Panc1 (cell line): ENCODE measurements at regions not wholly inside any gene's neighbourhood (a gene's known extent, or its start where the extent isn't known, plus 50 kb on each side); places are given as distances from the start of the nearest gene placed in this dataset.

Source experiments
- ATAC-seq: fragments of 200-7000 bp; cut with Tn5 transposase; 2 replicates; pipeline ENCODE4 v1.9.1; 2020; ENCODE audit warnings: mild to moderate bottlenecking, moderate library complexity
- BruUV-seq: library from RNA; stranded (reverse); fragments of 400-500 nt; replicated peaks from 2 replicates; lab custom pipeline; 2021; lab: Mats Ljungman, UMichigan
- CTCF ChIA-PET: fragments of 300-600 bp; sonication (Branson Sonifier 250); formaldehyde crosslinking; loops from one replicate; lab custom pipeline; 2022; ENCODE audit warnings: antibody characterized with exemption; lab: Charles Lee
- POLR2A ChIA-PET: fragments of 300-600 bp; sonication (Branson Sonifier 250); formaldehyde crosslinking; loops from one replicate; lab custom pipeline; 2022; ENCODE audit warnings: antibody characterized with exemption; lab: Charles Lee
- DNase-seq: peaks from one replicate; pipeline ENCODE4 v3.0.0-alpha.2; 2010; ENCODE audit warnings: low read depth, low spot score
- H3K27ac ChIP-seq: 2 replicates; pipeline ENCODE4 v1.5.1; 2011; ENCODE audit warnings: mild to moderate bottlenecking, low read length, inconsistent platforms
- H3K27me3 ChIP-seq: fragments of 200-500 bp; sonication (Bioruptor generic); 2 replicates; pipeline ENCODE4 v1.6.0; 2014; ENCODE audit warnings: low read length, inconsistent platforms; ENCODE audit not compliant: control insufficient read depth, insufficient read depth
- H3K36me3 ChIP-seq: fragments of 200-500 bp; sonication (Bioruptor generic); 2 replicates; pipeline ENCODE4 v1.5.1; 2014; ENCODE audit warnings: inconsistent platforms, mild to moderate bottlenecking, low read length, moderate library complexity; ENCODE audit not compliant: control insufficient read depth, insufficient read depth
- H3K4me1 ChIP-seq: 2 replicates; pipeline ENCODE4 v1.5.1; 2011; ENCODE audit warnings: inconsistent platforms, mild to moderate bottlenecking, low read length, moderate library complexity; ENCODE audit not compliant: control insufficient read depth, insufficient read depth
- H3K4me3 ChIP-seq, 2 experiments: 2 replicates each; pipeline ENCODE4 v1.5.1; 2011 to 2012; ENCODE audit warnings: low read depth in 2 of 2, low read length in 2 of 2, mild to moderate bottlenecking in 2 of 2, inconsistent platforms in 1 of 2, moderate library complexity in 1 of 2
- H3K9me3 ChIP-seq: fragments of 200-500 bp; sonication (Bioruptor generic); 2 replicates; pipeline ENCODE4 v1.5.1; 2014; ENCODE audit warnings: low read depth, mild to moderate bottlenecking, inconsistent platforms, low read length, moderate library complexity; ENCODE audit not compliant: control insufficient read depth, insufficient read depth
- CTCF ChIP-seq: fragments of 450-650 bp; IDR thresholded peaks from 2 replicates; pipeline ENCODE4 v1.5.1; 2017; ENCODE audit warnings: mild to moderate bottlenecking
- POLR2AphosphoS5 ChIP-seq: IDR thresholded peaks from 2 replicates; pipeline ENCODE4 v1.6.1; 2012; ENCODE audit warnings: mild to moderate bottlenecking, low read depth, low read length, moderate library complexity
- REST ChIP-seq, 2 experiments: IDR thresholded peaks; 2 replicates each; pipeline ENCODE4 v1.6.1; 2011 to 2012; ENCODE audit warnings: low read depth in 2 of 2, control low read depth in 1 of 2, low read length in 1 of 2, mild to moderate bottlenecking in 1 of 2, moderate library complexity in 1 of 2; ENCODE audit not compliant: insufficient read depth in 1 of 2
- SIN3A ChIP-seq: IDR thresholded peaks from 2 replicates; pipeline ENCODE4 v1.6.1; 2012; ENCODE audit warnings: low read depth, mild to moderate bottlenecking, low read length, moderate library complexity, borderline replicate concordance; ENCODE audit not compliant: insufficient read depth
- TCF7L2 ChIP-seq: IDR thresholded peaks from 2 replicates; pipeline ENCODE4 v1.6.1; 2011; ENCODE audit warnings: mild to moderate bottlenecking, low read depth, low read length, inconsistent platforms
- in situ Hi-C: cut with HindIII; loops from 2 replicates; pipeline ENCODE4 v1.10.0; 2016; ENCODE audit warnings: low sequenced_read_pairs, low pct_unique_long_range_greater_than_20kb
- intact Hi-C: fragments of 100-400 bp; cut with micrococcal nuclease; formaldehyde crosslinking; loops from one replicate; pipeline ENCODE4 v1.10.0; 2022; ENCODE audit not compliant: unreplicated experiment

DNA sequence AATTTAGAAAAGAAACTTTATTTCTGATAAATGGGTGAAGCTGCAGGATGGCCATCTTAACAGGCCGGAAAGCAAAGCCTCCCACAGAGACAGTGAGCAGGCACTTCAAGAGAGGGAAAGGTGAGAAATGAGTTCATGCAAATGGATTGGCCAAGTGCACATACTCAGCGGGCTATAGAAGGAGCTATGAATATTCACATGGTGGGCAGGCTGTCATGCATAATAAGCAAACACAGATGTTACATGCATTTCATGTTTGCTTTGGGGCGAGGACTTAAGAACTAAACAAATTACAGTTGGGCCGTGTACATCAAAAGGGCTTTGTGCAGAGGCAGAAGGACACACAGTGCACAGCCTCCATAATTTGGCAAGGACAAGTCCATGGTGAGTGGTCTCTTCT is 69.8 kb upstream of the MAL start:
- no peak overlapping the region for H3K27ac ChIP-seq
- ATAC-seq (no peak), DNase-seq (no peak)
- H3K36me3 ChIP-seq, result no peaks in the 10 kb centered on the region
- intact Hi-C loops (loop anchor here (5.0 kb wide), 1 partner anchor 83 kb away; the partner anchor contains the start of gene TEKT4), in situ Hi-C loops (no loop called here)
- ChIA-PET CTCF (interaction anchor here (1.7 kb wide), 1 partner anchor 83 kb away, joined by 5 read pairs; no protein-coding TSS in a partner anchor), POLR2A (no interaction called here)
- TF ChIP-seq CTCF (no peak), POLR2AphosphoS5 (no peak), SIN3A (no peak), REST (IDR thresholded peaks at IDR 0.05; ENCODE audit: insufficient read depth in 1 of 2, low read depth in 2 of 2, low read length in 1 of 2) (no peak), TCF7L2 (no peak)
- H3K27me3 ChIP-seq, result peaks cover 22% of the 10 kb centered on the region
- no peaks in the 10 kb centered on the region for H3K4me1 ChIP-seq
- no peak overlapping the region for H3K4me3 ChIP-seq
- H3K9me3 ChIP-seq, result no peaks in the 10 kb centered on the region
- no TSS peak for BruUV-seq

- Histone ChIP-seq H3K36me3 (no peaks in the 10 kb centered on the region), H3K27me3 (peaks cover 26% of the 10 kb centered on the region), H3K4me1 (no peaks in the 10 kb centered on the region), H3K4me3 (no peak overlapping the region), H3K27ac (no peak overlapping the region), H3K9me3 (no peaks in the 10 kb centered on the region)
- TF ChIP-seq POLR2AphosphoS5 (no peak), CTCF (peak; percentile 94)
- ATAC-seq (peak; percentile 85), DNase-seq (peak; percentile 5)
- ChIA-PET CTCF (interaction anchor here (1.0 to 1.7 kb wide), 4 partner anchors 15 to 84 kb away, joined by 3 to 5 read pairs (median 4); no protein-coding TSS in a partner anchor), POLR2A (no interaction called here)
- no TSS peak for BruUV-seq
- intact Hi-C loops (loop anchor here (5.0 kb wide), 1 partner anchor 85 kb away; the partner anchor contains the start of gene TEKT4), in situ Hi-C loops (no loop called here)
These were observed 68.6 kb upstream of the MAL start for GRCh38 chr2:94956797-94957391.
